GM13976 (cell line): ENCODE measurements at regions not wholly inside any gene's neighbourhood (a gene's known extent, or its start where the extent isn't known, plus 50 kb on each side); places are given as distances from the start of the nearest gene placed in this dataset.

Source experiments
- DNase-seq: peaks from one replicate; pipeline ENCODE4 v3.0.0; 2012; ENCODE audit warnings: low spot score
- in situ Hi-C: fragments of 300-500 bp; cut with MboI; formaldehyde crosslinking; loops from one replicate; pipeline ENCODE4 v1.12.0; 2022; ENCODE audit warnings: low sequenced_read_pairs, mixed read lengths, inconsistent platforms; ENCODE audit not compliant: unreplicated experiment
- TF ChIP-seq, protein P1 (sequence below): IDR thresholded peaks from 2 replicates; pipeline ENCODE4 v1.5.1; 2012; ENCODE audit warnings: borderline replicate concordance, mild to moderate bottlenecking; ENCODE audit not compliant: insufficient read depth; ENCODE audit errors: extremely low read depth, missing control alignments, control extremely low read depth

DNA sequence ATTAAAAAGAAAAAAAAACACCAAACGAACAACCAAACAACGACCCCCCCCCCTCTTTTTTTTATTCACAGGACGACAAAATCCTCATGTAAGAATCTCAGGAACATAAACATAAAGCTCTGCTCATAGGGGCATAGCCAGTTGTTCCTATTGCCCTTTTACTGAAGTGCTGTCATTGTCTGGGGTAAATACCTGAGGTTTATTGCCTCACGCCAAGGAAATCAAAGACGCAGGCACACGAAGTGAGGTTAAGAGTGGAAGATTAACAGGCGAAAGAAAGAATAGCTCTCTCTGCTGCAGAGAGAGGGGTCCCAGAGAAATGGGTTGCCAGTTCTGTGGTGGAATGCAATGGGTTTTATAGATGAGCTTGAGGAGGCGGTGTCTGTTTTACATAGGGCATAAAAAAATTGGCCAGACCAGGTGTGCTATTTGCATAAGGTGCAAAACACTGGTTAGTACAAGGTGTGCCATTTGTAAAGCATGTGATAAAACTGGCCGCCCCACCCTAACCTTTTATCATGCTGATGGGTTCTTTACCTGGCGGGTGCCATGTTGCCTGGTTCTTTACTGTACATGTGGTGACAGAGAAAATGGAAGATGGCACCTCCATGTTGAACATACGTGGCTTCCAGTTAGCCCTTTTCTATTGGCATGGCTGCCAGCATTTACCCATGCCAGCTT, 257.6 kb upstream of the ZPLD1 start:
- TF ChIP-seq, protein P1, sequence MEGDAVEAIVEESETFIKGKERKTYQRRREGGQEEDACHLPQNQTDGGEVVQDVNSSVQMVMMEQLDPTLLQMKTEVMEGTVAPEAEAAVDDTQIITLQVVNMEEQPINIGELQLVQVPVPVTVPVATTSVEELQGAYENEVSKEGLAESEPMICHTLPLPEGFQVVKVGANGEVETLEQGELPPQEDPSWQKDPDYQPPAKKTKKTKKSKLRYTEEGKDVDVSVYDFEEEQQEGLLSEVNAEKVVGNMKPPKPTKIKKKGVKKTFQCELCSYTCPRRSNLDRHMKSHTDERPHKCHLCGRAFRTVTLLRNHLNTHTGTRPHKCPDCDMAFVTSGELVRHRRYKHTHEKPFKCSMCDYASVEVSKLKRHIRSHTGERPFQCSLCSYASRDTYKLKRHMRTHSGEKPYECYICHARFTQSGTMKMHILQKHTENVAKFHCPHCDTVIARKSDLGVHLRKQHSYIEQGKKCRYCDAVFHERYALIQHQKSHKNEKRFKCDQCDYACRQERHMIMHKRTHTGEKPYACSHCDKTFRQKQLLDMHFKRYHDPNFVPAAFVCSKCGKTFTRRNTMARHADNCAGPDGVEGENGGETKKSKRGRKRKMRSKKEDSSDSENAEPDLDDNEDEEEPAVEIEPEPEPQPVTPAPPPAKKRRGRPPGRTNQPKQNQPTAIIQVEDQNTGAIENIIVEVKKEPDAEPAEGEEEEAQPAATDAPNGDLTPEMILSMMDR: no peak
- in situ Hi-C loops: no loop called here
- DNase-seq: no peak

DNA sequence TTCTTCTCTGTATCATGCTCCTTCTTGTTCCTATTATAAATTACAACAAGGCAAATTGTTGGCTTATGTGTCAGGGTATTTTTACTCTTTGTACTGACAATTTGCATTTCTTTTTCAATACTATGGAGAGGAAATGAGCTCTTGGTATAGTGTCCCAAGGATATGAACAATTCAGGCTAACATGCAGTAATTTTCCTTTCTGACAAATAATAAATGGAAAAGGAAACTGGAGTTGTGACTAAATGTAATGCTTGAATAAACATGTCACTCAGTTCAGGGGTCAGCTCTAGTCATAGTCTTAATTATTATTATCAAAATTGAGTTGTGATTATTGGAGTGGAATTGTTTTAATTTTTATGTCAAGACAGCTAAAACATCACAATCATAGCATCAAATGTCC, 256.0 kb upstream of the ZPLD1 start:
- in situ Hi-C loops: no loop called here
- TF ChIP-seq, protein P1: no peak
- no peak for DNase-seq

DNA sequence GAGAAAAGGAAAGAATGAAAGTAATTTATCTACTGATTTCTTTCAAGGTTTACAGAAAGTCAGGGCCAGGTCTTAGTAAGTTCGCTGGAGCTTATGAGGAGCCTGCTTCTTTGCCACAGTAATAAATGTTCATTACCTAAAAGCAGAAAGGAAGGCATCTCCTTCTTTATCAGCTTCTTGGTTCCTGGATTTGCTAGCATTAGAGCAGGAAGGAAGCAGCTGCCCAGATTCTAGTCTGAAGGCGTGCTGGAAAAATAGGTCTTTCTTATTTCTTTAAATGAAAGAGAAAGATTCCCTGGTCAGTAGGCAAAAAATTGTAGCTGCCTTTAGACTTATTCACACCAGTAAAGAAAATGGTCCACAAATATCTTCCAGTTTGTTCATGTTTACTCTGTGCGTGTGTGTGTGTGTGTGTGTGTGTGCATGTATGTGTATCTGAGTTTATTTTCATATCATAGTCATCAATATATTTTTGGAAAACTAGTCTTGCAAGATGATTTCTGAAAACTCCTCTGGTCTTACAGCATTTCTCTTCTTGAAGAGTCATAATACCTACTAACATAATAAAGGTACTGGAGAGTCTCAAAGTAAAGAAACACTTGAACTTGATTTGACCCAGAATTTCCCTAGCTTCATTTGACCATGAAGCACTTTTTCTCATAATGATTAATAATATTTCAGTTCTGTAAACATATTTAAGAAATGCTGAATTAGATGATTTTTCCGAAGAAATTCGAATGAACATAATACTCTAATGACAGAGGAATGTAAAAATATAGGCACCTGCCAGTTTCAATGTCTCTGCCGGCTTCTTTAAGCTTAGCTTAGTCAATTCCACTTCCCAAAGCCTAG, 255.3 kb upstream of the ZPLD1 start:
- in situ Hi-C loops: no loop called here
- TF ChIP-seq, protein P1: no peak
- DNase-seq: peak; percentile 22

DNA sequence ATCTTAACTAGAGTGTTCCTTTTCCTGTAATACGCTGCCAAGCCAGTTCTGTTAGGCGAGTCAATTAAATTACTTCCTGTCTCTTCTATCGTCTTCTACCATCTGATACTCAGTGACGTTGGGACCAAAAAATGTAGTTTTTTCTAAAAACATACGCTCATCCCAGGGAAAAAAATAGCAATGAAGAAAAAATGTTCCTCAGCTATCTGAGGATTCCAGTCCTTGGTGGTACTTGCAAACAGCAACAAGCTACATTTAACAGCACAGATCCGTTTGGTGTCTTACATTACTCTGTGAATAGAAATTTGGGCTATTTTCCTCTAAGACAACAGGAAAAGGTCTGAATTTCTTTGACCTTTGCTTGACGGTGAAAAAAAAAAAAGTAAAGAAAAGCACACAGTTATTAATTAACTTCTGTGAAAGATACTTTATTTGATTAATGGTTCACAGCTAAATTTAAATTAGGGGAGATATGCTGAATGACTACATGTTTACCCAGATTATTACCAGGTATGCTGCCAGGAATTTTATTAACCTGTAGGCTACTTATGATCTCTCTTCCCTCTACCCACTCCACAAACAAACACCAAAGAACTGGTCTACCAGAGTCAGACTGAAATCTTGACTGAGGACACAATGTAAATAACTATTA, 254.4 kb upstream of the ZPLD1 start:
- in situ Hi-C loops: no loop called here
- TF ChIP-seq, protein P1: no peak
- no peak for DNase-seq

DNA sequence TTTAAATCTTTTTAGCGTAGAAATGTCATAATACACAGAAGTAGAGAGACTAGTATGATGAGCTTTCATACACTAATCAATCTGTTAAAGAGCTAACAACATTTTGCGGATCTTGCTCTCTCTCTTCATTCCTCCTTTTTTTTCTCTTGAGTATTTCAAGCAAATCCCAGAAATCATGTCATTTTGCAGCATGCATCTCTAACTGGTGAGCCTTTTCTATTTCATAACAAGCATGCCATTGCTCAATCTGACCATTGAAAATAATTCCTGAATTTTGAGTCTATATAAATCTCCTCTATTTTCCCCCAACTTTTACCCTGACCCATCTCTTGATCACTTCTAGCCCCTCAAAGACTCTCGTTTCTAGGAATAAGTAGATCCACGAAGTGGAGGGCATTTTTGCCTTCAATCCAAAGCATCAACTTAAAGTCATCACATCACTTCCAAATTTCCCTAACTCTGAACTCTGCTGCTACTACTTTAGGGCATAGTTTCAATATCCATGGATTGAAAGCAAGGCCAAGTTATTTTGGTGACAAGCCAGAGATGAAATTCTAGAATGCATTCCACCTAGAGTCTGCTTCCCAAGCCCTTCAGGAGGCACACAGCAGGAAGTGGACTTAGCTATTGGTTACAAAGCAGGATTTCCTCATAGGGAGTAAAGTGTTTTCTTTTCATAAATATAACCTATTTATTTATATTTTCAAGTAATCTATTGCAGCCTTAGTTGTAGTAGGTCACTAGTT, 253.5 kb upstream of the ZPLD1 start:
- DNase-seq: no peak
- TF ChIP-seq, protein P1: no peak
- in situ Hi-C loops: no loop called here

DNA sequence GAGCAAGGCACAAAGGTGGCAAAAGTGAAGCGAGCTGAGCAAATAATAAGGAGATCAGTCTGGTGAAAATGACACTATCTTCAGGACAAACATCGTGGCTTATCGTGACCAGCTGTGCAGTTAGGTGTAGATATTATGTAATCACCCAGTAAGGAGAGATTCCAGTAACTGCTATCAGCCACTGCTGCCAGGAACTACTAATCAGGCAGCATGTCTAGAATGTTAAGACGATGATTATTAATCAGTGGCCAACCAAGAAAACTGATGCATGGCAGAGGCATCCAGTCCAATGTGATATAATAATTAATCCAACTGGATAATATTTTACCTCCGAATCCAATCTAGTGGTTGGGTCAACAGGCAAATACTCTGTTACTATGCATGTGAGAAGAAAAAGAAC, 252.7 kb upstream of the ZPLD1 start:
- no peak for DNase-seq
- in situ Hi-C loops: no loop called here
- TF ChIP-seq, protein P1: no peak
